HFFc6 (cell line): ENCODE measurements at regions not wholly inside any gene's neighbourhood (a gene's known extent, or its start where the extent isn't known, plus 50 kb on each side); places are given as distances from the start of the nearest gene placed in this dataset.

Source experiments
- DNase-seq: peaks from one replicate; pipeline ENCODE4 v3.0.0-alpha.2; 2018
- H3K27ac Mint-ChIP-seq: 2 replicates; pipeline ENCODE4 v1.8.0; 2020; ENCODE audit warnings: mild to moderate bottlenecking, mixed read lengths
- H3K27me3 Mint-ChIP-seq: 2 replicates; pipeline ENCODE4 v1.8.0; 2021; ENCODE audit warnings: mild to moderate bottlenecking, moderate library complexity, mixed read lengths; ENCODE audit not compliant: insufficient read depth
- H3K36me3 Mint-ChIP-seq: 2 replicates; pipeline ENCODE4 v1.8.0; 2021; ENCODE audit warnings: low read depth, mixed read lengths
- H3K4me1 Mint-ChIP-seq: 2 replicates; pipeline ENCODE4 v1.8.0; 2020; ENCODE audit warnings: low read depth, mixed read lengths
- H3K4me3 Mint-ChIP-seq: 2 replicates; pipeline ENCODE4 v1.8.0; 2020; ENCODE audit warnings: mild to moderate bottlenecking, moderate library complexity, mixed read lengths
- H3K9me3 Mint-ChIP-seq: 2 replicates; pipeline ENCODE4 v1.8.0; 2020; ENCODE audit warnings: mild to moderate bottlenecking, mixed read lengths
- TF ChIP-seq, protein P1 (sequence below): fragments of 200-600 bp; sonication (generic); IDR thresholded peaks from 2 replicates; pipeline ENCODE4 v1.5.0; 2021; ENCODE audit warnings: antibody characterized with exemption, mild to moderate bottlenecking

DNA sequence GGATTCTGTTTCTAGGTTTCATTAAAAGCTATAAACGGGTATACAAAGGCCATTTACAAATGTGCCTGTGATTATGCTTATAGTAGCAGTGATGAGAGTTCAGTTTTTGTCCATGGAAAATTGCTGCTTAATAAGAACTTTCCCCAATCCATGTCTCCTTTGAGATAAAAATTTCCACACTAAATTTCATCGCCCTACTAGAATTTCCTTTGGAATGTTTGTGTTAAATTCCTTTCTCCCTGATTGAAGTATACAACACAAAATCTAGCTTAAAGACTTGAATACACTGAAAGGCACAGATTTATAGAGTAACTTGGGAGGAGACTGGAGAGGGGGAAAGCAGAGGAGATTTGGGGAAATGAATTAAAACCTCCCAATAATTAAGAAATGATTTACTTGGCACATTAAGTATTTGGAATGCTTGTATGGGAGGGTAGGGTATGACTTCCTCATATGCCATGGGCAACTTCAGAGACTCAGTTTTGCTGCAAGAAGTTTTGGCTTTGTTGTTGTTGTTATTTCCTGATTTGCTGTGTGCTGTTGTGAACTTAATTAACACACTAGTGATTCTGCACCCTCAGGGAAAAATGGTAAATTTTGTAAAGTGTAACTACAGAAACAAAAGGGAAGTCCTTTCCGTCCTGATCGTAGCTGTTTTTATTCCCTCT is 157.6 kb upstream of the LMO4 start:
- no peaks in the 10 kb centered on the region for H3K36me3 Mint-ChIP-seq
- no peak overlapping the region for H3K4me3 Mint-ChIP-seq
- TF ChIP-seq, protein P1, sequence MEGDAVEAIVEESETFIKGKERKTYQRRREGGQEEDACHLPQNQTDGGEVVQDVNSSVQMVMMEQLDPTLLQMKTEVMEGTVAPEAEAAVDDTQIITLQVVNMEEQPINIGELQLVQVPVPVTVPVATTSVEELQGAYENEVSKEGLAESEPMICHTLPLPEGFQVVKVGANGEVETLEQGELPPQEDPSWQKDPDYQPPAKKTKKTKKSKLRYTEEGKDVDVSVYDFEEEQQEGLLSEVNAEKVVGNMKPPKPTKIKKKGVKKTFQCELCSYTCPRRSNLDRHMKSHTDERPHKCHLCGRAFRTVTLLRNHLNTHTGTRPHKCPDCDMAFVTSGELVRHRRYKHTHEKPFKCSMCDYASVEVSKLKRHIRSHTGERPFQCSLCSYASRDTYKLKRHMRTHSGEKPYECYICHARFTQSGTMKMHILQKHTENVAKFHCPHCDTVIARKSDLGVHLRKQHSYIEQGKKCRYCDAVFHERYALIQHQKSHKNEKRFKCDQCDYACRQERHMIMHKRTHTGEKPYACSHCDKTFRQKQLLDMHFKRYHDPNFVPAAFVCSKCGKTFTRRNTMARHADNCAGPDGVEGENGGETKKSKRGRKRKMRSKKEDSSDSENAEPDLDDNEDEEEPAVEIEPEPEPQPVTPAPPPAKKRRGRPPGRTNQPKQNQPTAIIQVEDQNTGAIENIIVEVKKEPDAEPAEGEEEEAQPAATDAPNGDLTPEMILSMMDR: no peak
- no peaks in the 10 kb centered on the region for H3K4me1 Mint-ChIP-seq
- H3K9me3 Mint-ChIP-seq: no peaks in the 10 kb centered on the region
- H3K27ac Mint-ChIP-seq: no peak overlapping the region
- no peak for DNase-seq
- peaks cover 16% of the 10 kb centered on the region for H3K27me3 Mint-ChIP-seq

DNA sequence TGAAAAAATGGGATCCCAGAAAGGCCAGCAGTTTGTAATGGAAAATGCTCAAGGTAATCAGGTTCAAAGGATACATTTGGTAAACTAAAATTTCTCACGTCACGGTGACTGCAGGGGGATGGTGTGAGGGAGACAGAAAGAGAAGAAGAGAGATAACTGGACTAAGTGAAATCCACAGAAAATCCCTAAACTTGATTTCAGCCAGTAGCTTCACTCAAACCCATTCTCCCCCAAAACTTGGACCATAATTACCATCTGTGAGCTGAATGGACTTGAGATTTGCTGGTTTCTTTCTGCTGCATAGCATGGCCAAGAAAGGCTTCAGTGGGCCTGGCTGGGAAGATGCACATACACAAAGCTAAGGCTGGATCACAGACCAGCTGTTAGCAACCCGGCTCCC is 155.4 kb upstream of the LMO4 start:
- no peak overlapping the region for H3K4me3 Mint-ChIP-seq
- no peaks in the 10 kb centered on the region for H3K9me3 Mint-ChIP-seq
- H3K27ac Mint-ChIP-seq: no peak overlapping the region

DNA sequence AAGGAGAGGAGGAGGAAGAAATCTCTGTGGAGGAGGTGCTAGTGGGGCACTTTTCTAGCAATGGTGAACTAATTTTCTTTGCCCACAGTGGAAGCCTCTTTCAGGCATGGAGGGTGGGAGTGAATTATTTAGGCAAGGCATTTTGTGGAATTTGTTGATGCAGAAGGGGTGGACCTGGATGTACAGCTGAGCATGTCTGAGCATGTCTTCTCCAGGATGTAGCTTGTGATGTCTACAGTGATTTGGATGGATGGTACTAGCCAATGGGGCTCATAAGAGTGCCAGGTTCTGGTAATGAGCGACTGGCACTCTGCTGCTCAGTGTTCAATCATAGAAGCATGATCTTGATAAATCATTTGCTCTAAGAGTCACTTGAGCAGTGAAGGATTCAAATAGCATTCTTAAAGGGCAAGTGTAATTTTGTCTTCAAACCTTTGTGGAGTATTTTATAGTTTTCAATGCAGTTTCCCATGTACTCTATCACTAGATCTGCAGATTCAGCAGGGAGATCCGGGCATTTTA is 153.9 kb upstream of the LMO4 start:
- Mint-ChIP-seq H3K4me3 (no peak overlapping the region), H3K27ac (no peak overlapping the region), H3K27me3 (peaks cover 18% of the 10 kb centered on the region), H3K4me1 (no peaks in the 10 kb centered on the region), H3K36me3 (no peaks in the 10 kb centered on the region), H3K9me3 (no peaks in the 10 kb centered on the region)
- no peak for DNase-seq
- TF ChIP-seq, protein P1: no peak

More for the DNA sequence above, 155.4 kb upstream of the LMO4 start:
- TF ChIP-seq, protein P1: no peak
- Mint-ChIP-seq H3K27me3 (peaks cover 7% of the 10 kb centered on the region), H3K36me3 (no peaks in the 10 kb centered on the region), H3K4me1 (no peaks in the 10 kb centered on the region)
- DNase-seq: no peak

DNA sequence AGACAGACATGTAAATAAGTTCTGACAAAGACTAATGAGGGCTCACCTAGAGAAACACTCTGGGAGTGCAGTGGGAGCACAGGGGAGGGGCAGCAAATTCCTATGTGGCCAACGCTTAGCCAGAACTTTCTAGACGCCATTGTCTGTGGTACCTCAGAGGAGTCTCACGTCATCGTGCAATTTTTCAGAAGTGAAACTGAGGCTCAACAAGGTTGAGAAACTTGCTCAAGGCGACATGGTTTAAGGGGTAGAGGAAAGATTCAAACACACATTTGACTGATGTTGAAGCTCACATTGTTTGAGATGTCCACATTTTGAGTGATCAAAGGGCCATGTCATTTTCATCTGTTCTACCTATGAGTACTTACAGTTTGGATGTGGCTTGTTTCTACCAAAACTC is 152.6 kb upstream of the LMO4 start:
- no peaks in the 10 kb centered on the region for H3K36me3 Mint-ChIP-seq
- peaks cover 20% of the 10 kb centered on the region for H3K27me3 Mint-ChIP-seq
- no peak overlapping the region for H3K4me3 Mint-ChIP-seq
- TF ChIP-seq, protein P1: no peak
- no peaks in the 10 kb centered on the region for H3K4me1 Mint-ChIP-seq
- H3K9me3 Mint-ChIP-seq: no peaks in the 10 kb centered on the region
- no peak for DNase-seq
- H3K27ac Mint-ChIP-seq: no peak overlapping the region

DNA sequence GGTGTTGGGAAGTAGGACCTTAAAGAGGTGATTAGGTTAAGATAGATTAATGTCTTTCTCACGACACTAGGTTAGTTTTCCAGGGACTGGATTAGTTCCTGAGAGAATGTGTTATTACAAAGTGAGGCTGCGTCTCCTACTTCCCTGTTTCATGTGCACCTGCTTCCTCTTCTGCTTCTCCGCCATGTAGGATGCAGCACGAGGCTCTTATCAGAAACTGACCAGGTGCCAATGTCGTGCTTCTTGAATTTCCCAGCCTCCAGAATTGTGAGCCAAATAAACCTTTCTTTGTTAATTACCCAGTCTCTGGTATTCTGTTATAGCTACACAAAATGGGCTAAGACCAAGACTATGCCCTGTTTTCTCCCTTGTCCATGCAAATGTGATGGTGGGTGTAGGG is 152.2 kb upstream of the LMO4 start:
- peaks cover 23% of the 10 kb centered on the region for H3K27me3 Mint-ChIP-seq
- no peaks in the 10 kb centered on the region for H3K9me3 Mint-ChIP-seq
- no peak overlapping the region for H3K4me3 Mint-ChIP-seq
- H3K4me1 Mint-ChIP-seq: no peaks in the 10 kb centered on the region
- no peaks in the 10 kb centered on the region for H3K36me3 Mint-ChIP-seq
- TF ChIP-seq, protein P1: no peak
- no peak overlapping the region for H3K27ac Mint-ChIP-seq
- no peak for DNase-seq
